ENCODE measurements at regions not wholly inside any gene's neighbourhood (a gene's known extent, or its start where the extent isn't known, plus 50 kb on each side); places are given as distances from the start of the nearest gene placed in this dataset.

DNA sequence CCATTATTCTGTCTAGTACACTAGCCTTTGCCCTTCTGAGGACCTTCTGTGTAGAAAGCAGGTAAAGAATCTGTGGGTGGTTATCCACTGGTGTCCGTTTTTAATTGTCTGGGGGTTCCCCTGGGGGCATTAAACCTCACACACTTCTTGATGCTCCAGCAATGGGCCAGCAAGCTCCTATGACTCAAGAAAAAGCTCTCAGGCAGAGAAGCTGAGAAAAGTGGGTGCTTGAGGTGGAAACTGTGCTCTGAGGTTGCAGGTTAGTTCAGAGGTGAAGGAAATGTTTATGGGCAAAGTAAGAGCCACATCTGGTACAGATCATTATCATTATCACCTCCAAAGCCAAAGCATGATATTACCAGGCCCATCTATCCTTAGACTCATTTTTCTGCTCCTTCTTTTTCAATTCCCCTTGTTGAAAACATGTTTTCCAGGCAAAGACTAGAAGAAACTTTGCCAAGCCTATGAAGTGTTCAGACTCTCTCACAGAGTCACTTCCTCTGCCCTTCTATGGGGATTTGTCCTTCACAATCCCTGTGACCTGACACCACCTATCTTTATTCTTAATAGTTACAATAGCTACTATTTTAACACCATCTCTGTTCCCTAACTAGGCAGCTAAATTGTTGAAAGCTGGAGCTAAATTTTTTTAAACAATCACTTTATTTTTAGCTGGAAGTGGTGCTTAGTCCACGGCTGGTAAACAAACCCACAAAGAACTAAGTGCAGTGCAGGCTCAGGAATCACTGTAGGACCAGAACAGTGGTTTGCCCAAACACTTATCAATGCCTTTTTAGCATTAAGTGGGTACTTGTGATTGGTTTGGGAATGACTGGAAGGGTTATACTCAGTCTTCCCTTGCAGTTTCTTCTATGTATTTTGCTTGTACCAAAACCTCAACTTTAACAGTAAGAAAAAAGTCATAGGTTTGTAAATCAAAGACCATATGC is 512.8 kb upstream of the POU3F3 start:
- peaks cover 6 to 8% of the 10 kb centered on the region in 2 donors for H3K9me3 Mint-ChIP-seq
- H3K4me1 Mint-ChIP-seq: no peaks in the 10 kb centered on the region
- Histone ChIP-seq H3K27ac (ENCODE audit: low read length) (no peak overlapping the region), H3K36me3 (ENCODE audit: control insufficient read depth, insufficient read depth, low read length) (no peaks in the 10 kb centered on the region), H3K27me3 (ENCODE audit: control insufficient read depth, insufficient read depth, low read length) (no peaks in the 10 kb centered on the region), H3K4me1 (ENCODE audit: control insufficient read depth, insufficient read depth, low read length) (no peaks in the 10 kb centered on the region), H3K9me3 (ENCODE audit: control insufficient read depth, insufficient read depth, low read length) (no peaks in the 10 kb centered on the region), H3K4me3 (ENCODE audit: low read length) (no peak overlapping the region)
- WGBS (ENCODE audit: insufficient coverage): 60% methylated on average over 1 of the region's 2 CpGs
- TF ChIP-seq, protein P1, sequence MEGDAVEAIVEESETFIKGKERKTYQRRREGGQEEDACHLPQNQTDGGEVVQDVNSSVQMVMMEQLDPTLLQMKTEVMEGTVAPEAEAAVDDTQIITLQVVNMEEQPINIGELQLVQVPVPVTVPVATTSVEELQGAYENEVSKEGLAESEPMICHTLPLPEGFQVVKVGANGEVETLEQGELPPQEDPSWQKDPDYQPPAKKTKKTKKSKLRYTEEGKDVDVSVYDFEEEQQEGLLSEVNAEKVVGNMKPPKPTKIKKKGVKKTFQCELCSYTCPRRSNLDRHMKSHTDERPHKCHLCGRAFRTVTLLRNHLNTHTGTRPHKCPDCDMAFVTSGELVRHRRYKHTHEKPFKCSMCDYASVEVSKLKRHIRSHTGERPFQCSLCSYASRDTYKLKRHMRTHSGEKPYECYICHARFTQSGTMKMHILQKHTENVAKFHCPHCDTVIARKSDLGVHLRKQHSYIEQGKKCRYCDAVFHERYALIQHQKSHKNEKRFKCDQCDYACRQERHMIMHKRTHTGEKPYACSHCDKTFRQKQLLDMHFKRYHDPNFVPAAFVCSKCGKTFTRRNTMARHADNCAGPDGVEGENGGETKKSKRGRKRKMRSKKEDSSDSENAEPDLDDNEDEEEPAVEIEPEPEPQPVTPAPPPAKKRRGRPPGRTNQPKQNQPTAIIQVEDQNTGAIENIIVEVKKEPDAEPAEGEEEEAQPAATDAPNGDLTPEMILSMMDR (IDR thresholded peaks at IDR 0.05): no peak
- H3K36me3 Mint-ChIP-seq: no peaks in the 10 kb centered on the region
- H3K4me3 Mint-ChIP-seq: no peak overlapping the region
- ATAC-seq (no peak), DNase-seq (no peak)
- intact Hi-C loops (cut with micrococcal nuclease): no loop called here
- H3K27me3 Mint-ChIP-seq (ENCODE audit: low read depth in 2 of 2): no peaks in the 10 kb centered on the region
- H3K27ac Mint-ChIP-seq: no peak overlapping the region

DNA sequence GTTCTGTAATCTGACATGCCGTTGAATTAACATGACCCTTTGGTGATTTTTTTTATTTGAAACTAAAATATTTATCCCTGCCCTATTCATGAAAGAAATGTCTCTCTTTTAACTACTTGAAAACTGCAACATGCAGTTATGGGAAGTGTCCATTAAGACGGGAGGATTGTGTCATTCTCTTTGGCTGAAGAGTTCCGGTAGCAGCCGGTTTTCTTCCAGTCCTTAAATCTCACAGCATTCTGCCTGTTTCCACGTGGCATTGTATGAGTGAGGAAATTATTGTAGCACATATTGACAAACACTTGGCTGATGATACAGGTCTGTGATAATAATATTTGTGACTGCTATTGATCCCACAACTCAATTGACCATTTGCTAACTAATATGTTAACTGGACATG is 509.6 kb upstream of the POU3F3 start:
- Histone ChIP-seq H3K27ac (ENCODE audit: low read length) (no peak overlapping the region), H3K4me3 (ENCODE audit: low read length) (no peak overlapping the region), H3K9me3 (ENCODE audit: control insufficient read depth, insufficient read depth, low read length) (no peaks in the 10 kb centered on the region), H3K4me1 (ENCODE audit: control insufficient read depth, insufficient read depth, low read length) (no peaks in the 10 kb centered on the region), H3K36me3 (ENCODE audit: control insufficient read depth, insufficient read depth, low read length) (no peaks in the 10 kb centered on the region), H3K27me3 (ENCODE audit: control insufficient read depth, insufficient read depth, low read length) (no peaks in the 10 kb centered on the region)
- H3K9me3 Mint-ChIP-seq: peaks cover 3 to 6% of the 10 kb centered on the region in 2 donors
- intact Hi-C loops (cut with micrococcal nuclease): no loop called here
- no peaks in the 10 kb centered on the region for H3K4me1 Mint-ChIP-seq
- ATAC-seq (no peak), DNase-seq (no peak)
- TF ChIP-seq, protein P1 (IDR thresholded peaks at IDR 0.05): no peak
- H3K36me3 Mint-ChIP-seq: no peaks in the 10 kb centered on the region
- no peaks in the 10 kb centered on the region for H3K27me3 Mint-ChIP-seq (ENCODE audit: low read depth in 2 of 2)
- H3K4me3 Mint-ChIP-seq: no peak overlapping the region
- no peak overlapping the region for H3K27ac Mint-ChIP-seq
- 80% methylated on average over 3 of the region's 5 CpGs for WGBS (ENCODE audit: insufficient coverage)

DNA sequence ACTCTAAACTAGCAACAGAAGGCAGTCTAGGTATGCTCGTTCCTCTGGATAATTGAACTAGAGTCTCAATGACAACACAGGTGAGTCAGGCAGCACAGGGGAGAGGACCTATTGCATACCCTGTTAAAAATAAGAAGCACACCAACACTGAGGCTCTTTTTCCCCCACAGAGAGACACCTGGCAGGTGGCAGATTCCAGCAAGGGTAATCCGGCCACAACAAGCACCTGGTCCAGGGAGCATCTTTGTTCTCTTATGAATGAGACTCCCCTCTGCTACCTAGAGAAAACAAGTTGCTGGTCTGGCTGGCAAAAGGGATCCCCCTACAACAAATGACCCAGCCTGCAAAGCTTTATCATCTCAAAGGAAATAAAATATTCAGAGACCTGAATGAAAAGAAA is 508.9 kb upstream of the POU3F3 start:
- Mint-ChIP-seq H3K4me3 (no peak overlapping the region), H3K4me1 (no peaks in the 10 kb centered on the region), H3K36me3 (no peaks in the 10 kb centered on the region), H3K9me3 (peaks cover 3 to 4% of the 10 kb centered on the region in 2 donors), H3K27ac (no peak overlapping the region), H3K27me3 (ENCODE audit: low read depth in 2 of 2) (no peaks in the 10 kb centered on the region)
- intact Hi-C loops (cut with micrococcal nuclease): no loop called here
- DNase-seq: no peak
- no peak for ATAC-seq
- Histone ChIP-seq H3K4me3 (ENCODE audit: low read length) (no peak overlapping the region), H3K4me1 (ENCODE audit: control insufficient read depth, insufficient read depth, low read length) (no peaks in the 10 kb centered on the region), H3K27me3 (ENCODE audit: control insufficient read depth, insufficient read depth, low read length) (no peaks in the 10 kb centered on the region), H3K9me3 (ENCODE audit: control insufficient read depth, insufficient read depth, low read length) (no peaks in the 10 kb centered on the region), H3K36me3 (ENCODE audit: control insufficient read depth, insufficient read depth, low read length) (no peaks in the 10 kb centered on the region), H3K27ac (ENCODE audit: low read length) (no peak overlapping the region)
- TF ChIP-seq, protein P1 (IDR thresholded peaks at IDR 0.05): no peak
- 77% methylated on average over 2 of the region's 2 CpGs for WGBS (ENCODE audit: insufficient coverage)

Data from natural killer cell (primary cell).